Neural cell (in vitro differentiated cells): ENCODE measurements at regions not wholly inside any gene's neighbourhood (a gene's known extent, or its start where the extent isn't known, plus 50 kb on each side); places are given as distances from the start of the nearest gene placed in this dataset.

ENCODE experiments used
- H2AFZ ChIP-seq: fragments of 200-600, 300-800 bp; sonication (generic), shearing (Covaris generic); 2 replicates; pipeline ENCODE4 v1.6.0; 2014; ENCODE audit warnings: low read depth, mild to moderate bottlenecking, antibody characterized with exemption, low read length, moderate library complexity
- H3F3A ChIP-seq: fragments of 200-600 bp; shearing (Covaris generic); 2 replicates; pipeline ENCODE4 v1.6.1; 2016; ENCODE audit warnings: mild to moderate bottlenecking, moderate library complexity, mixed read lengths, antibody characterized with exemption, low read length; ENCODE audit not compliant: insufficient read depth, poor library complexity, severe bottlenecking
- H3K27ac ChIP-seq: fragments of 200-600, 300-800 bp; sonication (generic), shearing (Covaris generic); 2 replicates; pipeline ENCODE4 v1.5.1; 2014; ENCODE audit warnings: mild to moderate bottlenecking, low read length, moderate library complexity
- H3K27me3 ChIP-seq: fragments of 300-800, 200-600 bp; sonication (generic), shearing (Covaris generic); 2 replicates; pipeline ENCODE4 v1.6.0; 2014; ENCODE audit warnings: mild to moderate bottlenecking, low read depth, low read length, moderate library complexity; ENCODE audit not compliant: insufficient read depth
- H3K36me3 ChIP-seq: fragments of 300-800, 200-600 bp; sonication (generic), shearing (Covaris generic); 2 replicates; pipeline ENCODE4 v1.5.1; 2014; ENCODE audit warnings: mild to moderate bottlenecking, antibody characterized with exemption, low read length, moderate library complexity; ENCODE audit not compliant: insufficient read depth
- H3K4me2 ChIP-seq: fragments of 300-800, 200-600 bp; sonication (generic), shearing (Covaris generic); 2 replicates; pipeline ENCODE4 v1.6.0; 2014; ENCODE audit warnings: mild to moderate bottlenecking, low read length
- H3K4me3 ChIP-seq: fragments of 300-800, 200-600 bp; sonication (generic), shearing (Covaris generic); 2 replicates; pipeline ENCODE4 v1.5.1; 2014; ENCODE audit warnings: mild to moderate bottlenecking, low read length, moderate library complexity
- H3K79me2 ChIP-seq: fragments of 200-600 bp; shearing (Covaris generic); replicated peaks from 2 replicates; pipeline ENCODE4 v1.6.0; 2014; ENCODE audit warnings: mild to moderate bottlenecking, low read length, moderate library complexity; ENCODE audit not compliant: insufficient read depth
- H3K9ac ChIP-seq: fragments of 300-800, 200-600 bp; sonication (generic), shearing (Covaris generic); 2 replicates; pipeline ENCODE4 v1.6.1; 2016; ENCODE audit warnings: mild to moderate bottlenecking, low read length, mixed read lengths
- H3K9me2 ChIP-seq: fragments of 200-600 bp; shearing (Covaris generic); 2 replicates; pipeline ENCODE4 v1.6.1; 2016; ENCODE audit warnings: mild to moderate bottlenecking, low read length, mixed read lengths; ENCODE audit not compliant: insufficient read depth
- H3K9me3 ChIP-seq: fragments of 200-600, 300-800 bp; sonication (generic), shearing (Covaris generic); 2 replicates; pipeline ENCODE4 v1.6.1; 2016; ENCODE audit warnings: mild to moderate bottlenecking, mixed run types, low read length, moderate library complexity, mixed read lengths
- H4K20me1 ChIP-seq: fragments of 200-600 bp; shearing (Covaris generic); 2 replicates; pipeline ENCODE4 v1.6.1; 2016; ENCODE audit warnings: mild to moderate bottlenecking, mixed run types; ENCODE audit not compliant: insufficient read depth
- EP300 ChIP-seq: fragments of 450-650 bp; conservative IDR thresholded peaks from 2 replicates; pipeline ENCODE4 v1.6.1; 2014; ENCODE audit warnings: antibody characterized with exemption, mild to moderate bottlenecking, moderate library complexity; ENCODE audit not compliant: poor library complexity, severe bottlenecking
- EZH2 ChIP-seq: fragments of 200-600, 300-800 bp; shearing (Covaris generic), sonication (generic); IDR thresholded peaks from 2 replicates; pipeline ENCODE4 v1.6.1; 2014; ENCODE audit warnings: antibody characterized with exemption, low read length, borderline replicate concordance, mild to moderate bottlenecking; ENCODE audit not compliant: insufficient read depth, poor library complexity, severe bottlenecking
- MXI1 ChIP-seq: fragments of 450-650 bp; conservative IDR thresholded peaks from 2 replicates; pipeline ENCODE4 v1.6.1; 2014; ENCODE audit warnings: antibody characterized with exemption, mild to moderate bottlenecking; ENCODE audit not compliant: poor library complexity, severe bottlenecking
- POLR2AphosphoS5 ChIP-seq: IDR thresholded peaks from 2 replicates; pipeline ENCODE4 v1.6.1; 2012
- RAD21 ChIP-seq: fragments of 450-650 bp; conservative IDR thresholded peaks from 2 replicates; pipeline ENCODE4 v1.6.1; 2014; ENCODE audit warnings: antibody characterized with exemption, mild to moderate bottlenecking, moderate library complexity
- REST ChIP-seq: IDR thresholded peaks from 2 replicates; pipeline ENCODE4 v1.6.1; 2012; ENCODE audit warnings: borderline replicate concordance
- SMC3 ChIP-seq: fragments of 450-650 bp; conservative IDR thresholded peaks from 2 replicates; pipeline ENCODE4 v1.6.1; 2014; ENCODE audit warnings: antibody characterized with exemption, mild to moderate bottlenecking, moderate library complexity; ENCODE audit not compliant: poor library complexity
- TAF1 ChIP-seq: IDR thresholded peaks from 2 replicates; pipeline ENCODE4 v1.6.1; 2012; ENCODE audit warnings: low read depth
- TF ChIP-seq, protein P1 (sequence below): fragments of 450-650 bp; IDR thresholded peaks from 2 replicates; pipeline ENCODE4 v1.5.1; 2014; ENCODE audit warnings: antibody characterized with exemption, mild to moderate bottlenecking, moderate library complexity; ENCODE audit not compliant: poor library complexity, severe bottlenecking

- Histone ChIP-seq H3K27me3 (no peaks in the 10 kb centered on the region), H3K4me3 (no peak overlapping the region), H4K20me1 (no peaks in the 10 kb centered on the region), H3K36me3 (no peaks in the 10 kb centered on the region), H3K9me3 (no peaks in the 10 kb centered on the region), H3K9me2 (no peaks in the 10 kb centered on the region), H3K4me2 (no peak overlapping the region), H2AFZ (no peak overlapping the region), H3K9ac (no peak overlapping the region), H3K79me2 (no peaks in the 10 kb centered on the region), H3K27ac (no peak overlapping the region), H3F3A (no peaks in the 10 kb centered on the region)
- no peak for TF ChIP-seq TAF1
- no peak for TF ChIP-seq EP300
- TF ChIP-seq POLR2AphosphoS5: no peak
- TF ChIP-seq, protein P1, sequence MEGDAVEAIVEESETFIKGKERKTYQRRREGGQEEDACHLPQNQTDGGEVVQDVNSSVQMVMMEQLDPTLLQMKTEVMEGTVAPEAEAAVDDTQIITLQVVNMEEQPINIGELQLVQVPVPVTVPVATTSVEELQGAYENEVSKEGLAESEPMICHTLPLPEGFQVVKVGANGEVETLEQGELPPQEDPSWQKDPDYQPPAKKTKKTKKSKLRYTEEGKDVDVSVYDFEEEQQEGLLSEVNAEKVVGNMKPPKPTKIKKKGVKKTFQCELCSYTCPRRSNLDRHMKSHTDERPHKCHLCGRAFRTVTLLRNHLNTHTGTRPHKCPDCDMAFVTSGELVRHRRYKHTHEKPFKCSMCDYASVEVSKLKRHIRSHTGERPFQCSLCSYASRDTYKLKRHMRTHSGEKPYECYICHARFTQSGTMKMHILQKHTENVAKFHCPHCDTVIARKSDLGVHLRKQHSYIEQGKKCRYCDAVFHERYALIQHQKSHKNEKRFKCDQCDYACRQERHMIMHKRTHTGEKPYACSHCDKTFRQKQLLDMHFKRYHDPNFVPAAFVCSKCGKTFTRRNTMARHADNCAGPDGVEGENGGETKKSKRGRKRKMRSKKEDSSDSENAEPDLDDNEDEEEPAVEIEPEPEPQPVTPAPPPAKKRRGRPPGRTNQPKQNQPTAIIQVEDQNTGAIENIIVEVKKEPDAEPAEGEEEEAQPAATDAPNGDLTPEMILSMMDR: no peak
- no peak for TF ChIP-seq SMC3
- no peak for TF ChIP-seq REST
- no peak for TF ChIP-seq EZH2
- no peak for TF ChIP-seq RAD21
These were observed 659.4 kb downstream of the METTL15 start for GRCh38 chr11:28767574-28767973.

- no peaks in the 10 kb centered on the region for H3F3A ChIP-seq
These were observed 655.7 kb downstream of the METTL15 start for GRCh38 chr11:28763876-28764275.

More at GRCh38 chr11:28763876-28764275, 655.7 kb downstream of the METTL15 start:
- no peak overlapping the region for H3K4me2 ChIP-seq
- TF ChIP-seq EP300 (no peak), TAF1 (no peak), MXI1 (no peak), SMC3 (no peak), POLR2AphosphoS5 (no peak), EZH2 (no peak), RAD21 (no peak), REST (no peak)
- TF ChIP-seq, protein P1: no peak
- no peaks in the 10 kb centered on the region for H3K9me3 ChIP-seq
- no peaks in the 10 kb centered on the region for H3K27me3 ChIP-seq
- no peak overlapping the region for H2AFZ ChIP-seq
- H3K9ac ChIP-seq: no peak overlapping the region
- no peaks in the 10 kb centered on the region for H4K20me1 ChIP-seq
- no peaks in the 10 kb centered on the region for H3K9me2 ChIP-seq
- H3K79me2 ChIP-seq: no peaks in the 10 kb centered on the region
- no peak overlapping the region for H3K27ac ChIP-seq
- no peak overlapping the region for H3K4me3 ChIP-seq
- no peaks in the 10 kb centered on the region for H3K36me3 ChIP-seq
